Mesenchymal stem cell (in vitro differentiated cells and primary cell): ENCODE measurements at regions not wholly inside any gene's neighbourhood (a gene's known extent, or its start where the extent isn't known, plus 50 kb on each side); places are given as distances from the start of the nearest gene placed in this dataset.

Source experiments
- DNase-seq: peaks from one replicate; pipeline ENCODE4 v3.0.0-alpha.2; 2013
- H2AFZ ChIP-seq: one replicate; pipeline ENCODE4 v1.6.1; 2013; ENCODE audit warnings: low read depth, mild to moderate bottlenecking, control low read depth, inconsistent platforms, low read length, moderate library complexity
- H2AK5ac ChIP-seq: 2 replicates; pipeline ENCODE4 v1.6.1; 2013; ENCODE audit warnings: low read length, moderate library complexity, mild to moderate bottlenecking, inconsistent platforms; ENCODE audit not compliant: severe bottlenecking
- H2BK120ac ChIP-seq: one replicate; pipeline ENCODE4 v1.6.1; 2013; ENCODE audit warnings: low read depth, mild to moderate bottlenecking, inconsistent platforms, low read length, moderate library complexity
- H2BK12ac ChIP-seq, 2 experiments: one replicate each; pipeline ENCODE4 v1.6.1; 2013; ENCODE audit warnings: inconsistent platforms in 2 of 2, low read length in 2 of 2, mild to moderate bottlenecking in 2 of 2, moderate library complexity in 2 of 2, control low read depth in 1 of 2
- H2BK15ac ChIP-seq: one replicate; pipeline ENCODE4 v1.6.1; 2013; ENCODE audit warnings: mild to moderate bottlenecking, low read depth, inconsistent platforms; ENCODE audit not compliant: poor library complexity, severe bottlenecking
- H2BK5ac ChIP-seq: 2 replicates; pipeline ENCODE4 v1.6.1; 2013; ENCODE audit warnings: low read depth, mild to moderate bottlenecking, low read length, control low read depth, inconsistent platforms; ENCODE audit not compliant: poor library complexity, severe bottlenecking
- H3K14ac ChIP-seq, 2 experiments: one replicate each; pipeline ENCODE4 v1.6.1; 2013; ENCODE audit warnings: inconsistent platforms in 2 of 2, low read length in 2 of 2, control low read depth in 1 of 2, mild to moderate bottlenecking in 1 of 2, moderate library complexity in 1 of 2
- H3K18ac ChIP-seq, 2 experiments: one replicate each; pipeline ENCODE4 v1.6.1; 2013; ENCODE audit warnings: inconsistent platforms in 2 of 2, low read length in 2 of 2, control low read depth in 1 of 2, low read depth in 1 of 2, mild to moderate bottlenecking in 1 of 2
- H3K23ac ChIP-seq, 2 experiments: one replicate each; pipeline ENCODE4 v1.6.1; 2013; ENCODE audit warnings: inconsistent platforms in 2 of 2, low read length in 2 of 2, mild to moderate bottlenecking in 2 of 2, moderate library complexity in 2 of 2, control low read depth in 1 of 2
- H3K27ac ChIP-seq: 2 replicates; pipeline ENCODE4 v1.5.1; 2013; ENCODE audit warnings: mild to moderate bottlenecking, moderate library complexity, low read length, control low read depth, inconsistent platforms; ENCODE audit not compliant: poor library complexity, severe bottlenecking
- H3K27me3 ChIP-seq, 2 experiments: 2 replicates each; pipeline versions ENCODE4 v1.6.1 to v1.7.0; 2013; ENCODE audit warnings: low read length in 2 of 2, mild to moderate bottlenecking in 2 of 2, moderate library complexity in 2 of 2, control low read depth in 1 of 2, inconsistent platforms in 1 of 2; ENCODE audit not compliant: control insufficient read depth in 1 of 2, insufficient read depth in 1 of 2
- H3K36me3 ChIP-seq, 2 experiments: 2 replicates each; pipeline versions ENCODE4 v1.6.1 to v1.7.0; 2013; ENCODE audit warnings: low read length in 2 of 2, control low read depth in 1 of 2, inconsistent platforms in 1 of 2, low read depth in 1 of 2, mild to moderate bottlenecking in 1 of 2; ENCODE audit not compliant: insufficient read depth in 2 of 2, control insufficient read depth in 1 of 2
- H3K4ac ChIP-seq, 2 experiments: one replicate each; pipeline ENCODE4 v1.6.1; 2013; ENCODE audit warnings: inconsistent platforms in 2 of 2, low read length in 2 of 2, mild to moderate bottlenecking in 2 of 2, moderate library complexity in 2 of 2, control low read depth in 1 of 2, low read depth in 1 of 2
- H3K4me1 ChIP-seq: 2 replicates; pipeline ENCODE4 v1.6.1; 2013; ENCODE audit warnings: low read depth, low read length, control low read depth; ENCODE audit not compliant: control insufficient read depth, insufficient read depth
- H3K4me2 ChIP-seq: 2 replicates; pipeline ENCODE4 v1.6.1; 2013; ENCODE audit warnings: low read length, mild to moderate bottlenecking, inconsistent platforms; ENCODE audit not compliant: poor library complexity, severe bottlenecking
- H3K4me3 ChIP-seq, 2 experiments: 2 replicates each; pipeline versions ENCODE4 v1.5.1 to v1.7.0; 2013; ENCODE audit warnings: low read length in 2 of 2, mild to moderate bottlenecking in 2 of 2, control low read depth in 1 of 2, low read depth in 1 of 2; ENCODE audit not compliant: insufficient read depth in 1 of 2
- H3K79me1 ChIP-seq: replicated peaks from 2 replicates; pipeline ENCODE4 v1.6.1; 2013; ENCODE audit warnings: mild to moderate bottlenecking, control low read depth, low read length, inconsistent platforms; ENCODE audit not compliant: poor library complexity, severe bottlenecking
- H3K9ac ChIP-seq: 2 replicates; pipeline ENCODE4 v1.7.0; 2013; ENCODE audit warnings: mild to moderate bottlenecking, low read length, moderate library complexity
- H3K9me3 ChIP-seq: 2 replicates; pipeline ENCODE4 v1.7.0; 2013; ENCODE audit warnings: mild to moderate bottlenecking, low read length; ENCODE audit not compliant: control insufficient read depth
- H4K8ac ChIP-seq: one replicate; pipeline ENCODE4 v1.6.1; 2013; ENCODE audit warnings: inconsistent platforms, mild to moderate bottlenecking, low read length, moderate library complexity
- H4K91ac ChIP-seq: one replicate; pipeline ENCODE4 v1.6.1; 2013; ENCODE audit warnings: mild to moderate bottlenecking, low read length, inconsistent platforms
- WGBS: methylation state at CpG from one replicate; pipeline ENCODE4 v1.1.7; 2013; ENCODE audit warnings: mixed read lengths; 5-methylcytosine and 5-hydroxymethylcytosine counted together

- Histone ChIP-seq H3K27me3 (no peaks in the 10 kb centered on the region), H3K79me1 (no peaks in the 10 kb centered on the region), H4K8ac (no peak overlapping the region), H3K27ac (no peak overlapping the region), H2BK12ac (no peak overlapping the region), H3K23ac (no peak overlapping the region), H3K4ac (no peak overlapping the region), H3K18ac (no peak overlapping the region), H3K4me1 (no peaks in the 10 kb centered on the region), H3K4me2 (no peak overlapping the region), H3K9me3 (peaks cover 18% of the 10 kb centered on the region), H2AFZ (no peak overlapping the region), H2BK15ac (no peak overlapping the region), H4K91ac (no peak overlapping the region), H2AK5ac (no peak overlapping the region), H3K9ac (no peak overlapping the region), H2BK120ac (no peak overlapping the region), H3K4me3 (no peak overlapping the region), H3K14ac (no peak overlapping the region), H3K36me3 (no peaks in the 10 kb centered on the region), H2BK5ac (no peak overlapping the region)
- 100% methylated on average over 2 of the region's 2 CpGs for WGBS
- DNase-seq: no peak
These were observed 649.9 kb upstream of the NRXN1 start for GRCh38 chr2:51681854-51682253.

DNA sequence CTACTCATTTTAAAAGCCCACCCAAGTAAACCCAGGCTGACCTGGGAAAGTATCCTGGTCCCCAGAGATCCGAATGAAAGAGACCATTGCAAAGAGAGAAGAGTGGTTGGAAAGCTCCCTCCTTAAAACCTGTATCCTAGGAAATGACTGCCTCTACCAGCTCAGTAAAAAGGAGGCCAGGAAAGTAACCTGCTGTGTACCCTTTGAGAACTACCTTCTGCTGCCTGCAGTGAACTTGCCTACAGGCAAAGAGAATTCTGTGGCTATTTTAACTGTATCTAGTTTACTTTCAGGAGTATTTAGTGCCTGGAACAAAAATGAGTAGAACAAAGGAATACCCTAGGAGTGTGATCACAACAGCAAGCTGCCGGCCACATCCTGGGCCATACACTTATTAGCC is 641.7 kb upstream of the NRXN1 start:
- no peak overlapping the region for H4K8ac ChIP-seq
- H3K9ac ChIP-seq: no peak overlapping the region
- DNase-seq: no peak
- 100% methylated on average over 1 of the region's 2 CpGs for WGBS
- no peak overlapping the region for H2BK15ac ChIP-seq
- H3K27me3 ChIP-seq: no peaks in the 10 kb centered on the region
- no peak overlapping the region for H3K4me2 ChIP-seq
- H2AK5ac ChIP-seq: no peak overlapping the region
- H4K91ac ChIP-seq: no peak overlapping the region
- no peak overlapping the region for H3K4ac ChIP-seq
- H2BK5ac ChIP-seq: no peak overlapping the region
- no peaks in the 10 kb centered on the region for H3K36me3 ChIP-seq
- H3K79me1 ChIP-seq: no peaks in the 10 kb centered on the region
- no peak overlapping the region for H3K23ac ChIP-seq
- no peak overlapping the region for H3K27ac ChIP-seq
- H3K14ac ChIP-seq: no peak overlapping the region
- H3K18ac ChIP-seq: no peak overlapping the region
- H2BK12ac ChIP-seq: no peak overlapping the region
- no peak overlapping the region for H2AFZ ChIP-seq
- H3K4me1 ChIP-seq: no peaks in the 10 kb centered on the region
- no peaks in the 10 kb centered on the region for H3K9me3 ChIP-seq
- no peak overlapping the region for H2BK120ac ChIP-seq
- H3K4me3 ChIP-seq: no peak overlapping the region

GRCh38 chr2:51667679-51668078 is 635.7 kb upstream of the NRXN1 start:
- Histone ChIP-seq H4K8ac (no peak overlapping the region), H3K27ac (no peak overlapping the region), H3K27me3 (no peaks in the 10 kb centered on the region), H3K4ac (no peak overlapping the region), H3K14ac (no peak overlapping the region), H3K4me2 (no peak overlapping the region), H2BK12ac (no peak overlapping the region), H2BK5ac (no peak overlapping the region), H3K79me1 (no peaks in the 10 kb centered on the region), H3K4me1 (no peaks in the 10 kb centered on the region), H3K9ac (no peak overlapping the region), H3K9me3 (peaks cover 10% of the 10 kb centered on the region), H3K23ac (no peak overlapping the region), H2AFZ (no peak overlapping the region), H2BK15ac (no peak overlapping the region), H4K91ac (no peak overlapping the region), H3K18ac (no peak overlapping the region), H2AK5ac (no peak overlapping the region), H3K4me3 (no peak overlapping the region), H2BK120ac (no peak overlapping the region), H3K36me3 (no peaks in the 10 kb centered on the region)
- no peak for DNase-seq
- WGBS: 94% methylated on average over 1 of the region's 1 CpG

DNA sequence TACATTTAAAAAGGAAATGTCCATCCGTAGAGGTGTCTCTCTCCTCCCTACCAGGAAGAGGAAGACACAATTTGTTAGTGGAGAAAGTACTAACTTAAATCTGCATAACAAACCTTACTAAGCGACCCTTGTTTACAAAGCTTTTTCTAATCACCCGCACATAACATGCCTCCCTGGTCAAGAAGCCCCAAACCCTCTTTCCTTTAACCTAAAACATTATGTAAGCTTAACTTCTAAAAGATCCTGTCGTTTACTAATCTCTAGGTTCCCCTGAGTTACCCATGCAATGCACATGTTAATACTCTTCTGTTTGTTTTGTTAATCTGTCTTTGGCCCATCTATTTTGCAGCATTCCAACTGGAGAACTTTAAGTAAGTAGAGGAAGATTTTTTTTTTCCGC is 630.3 kb upstream of the NRXN1 start:
- Histone ChIP-seq H2AFZ (no peak overlapping the region), H3K36me3 (no peaks in the 10 kb centered on the region), H3K9ac (no peak overlapping the region), H3K14ac (no peak overlapping the region), H4K91ac (no peak overlapping the region), H3K9me3 (peaks cover 15% of the 10 kb centered on the region), H3K27me3 (no peaks in the 10 kb centered on the region), H2BK120ac (no peak overlapping the region), H3K4me2 (no peak overlapping the region), H3K4me1 (no peaks in the 10 kb centered on the region), H2BK5ac (no peak overlapping the region), H3K18ac (no peak overlapping the region), H3K4ac (no peak overlapping the region), H3K27ac (no peak overlapping the region), H3K23ac (no peak overlapping the region), H3K4me3 (no peak overlapping the region), H4K8ac (no peak overlapping the region), H2BK12ac (no peak overlapping the region), H2AK5ac (no peak overlapping the region), H2BK15ac (no peak overlapping the region), H3K79me1 (no peaks in the 10 kb centered on the region)
- no peak for DNase-seq
- 57% methylated on average over 3 of the region's 5 CpGs for WGBS
